HG02759 (cell line): ENCODE measurements at regions not wholly inside any gene's neighbourhood (a gene's known extent, or its start where the extent isn't known, plus 50 kb on each side); places are given as distances from the start of the nearest gene placed in this dataset.

Experiments
- ATAC-seq: cut with Tn5 transposase; IDR thresholded peaks from one replicate; pipeline ENCODE4 v1.9.1; 2021; ENCODE audit warnings: mild to moderate bottlenecking, moderate library complexity; ENCODE audit not compliant: unreplicated experiment

DNA sequence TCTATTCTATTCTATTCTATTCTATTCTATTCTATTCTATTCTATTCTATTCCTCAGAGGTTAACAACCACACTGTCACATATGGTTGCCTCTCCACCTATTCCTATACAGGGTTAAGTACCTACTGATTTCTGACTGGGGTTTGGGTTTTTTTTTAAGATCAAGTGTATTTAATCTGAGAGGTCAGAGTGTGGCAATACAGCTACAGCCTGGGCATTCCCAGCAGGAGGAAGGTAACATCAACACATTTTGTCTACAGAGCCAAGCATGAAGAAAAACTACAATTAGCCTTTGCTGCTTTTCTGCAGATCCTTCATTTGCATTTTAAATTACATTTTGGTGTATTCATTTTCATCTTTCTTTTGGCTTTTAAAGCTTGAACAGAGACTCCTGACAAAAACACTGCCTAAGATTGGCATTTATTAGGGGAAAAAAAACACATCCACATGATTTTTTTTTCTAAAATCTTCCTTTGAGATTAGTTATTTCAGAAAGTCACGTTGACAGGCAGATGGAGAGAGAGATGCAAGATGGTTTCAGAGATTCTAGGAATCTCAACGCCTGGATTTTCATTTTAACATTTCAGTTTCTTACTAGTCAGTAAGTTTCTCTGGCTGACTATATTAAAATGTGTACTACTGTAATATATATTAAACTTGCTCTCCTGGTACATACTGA is 255.9 kb upstream of the TET2 start:
- no peak for ATAC-seq

DNA sequence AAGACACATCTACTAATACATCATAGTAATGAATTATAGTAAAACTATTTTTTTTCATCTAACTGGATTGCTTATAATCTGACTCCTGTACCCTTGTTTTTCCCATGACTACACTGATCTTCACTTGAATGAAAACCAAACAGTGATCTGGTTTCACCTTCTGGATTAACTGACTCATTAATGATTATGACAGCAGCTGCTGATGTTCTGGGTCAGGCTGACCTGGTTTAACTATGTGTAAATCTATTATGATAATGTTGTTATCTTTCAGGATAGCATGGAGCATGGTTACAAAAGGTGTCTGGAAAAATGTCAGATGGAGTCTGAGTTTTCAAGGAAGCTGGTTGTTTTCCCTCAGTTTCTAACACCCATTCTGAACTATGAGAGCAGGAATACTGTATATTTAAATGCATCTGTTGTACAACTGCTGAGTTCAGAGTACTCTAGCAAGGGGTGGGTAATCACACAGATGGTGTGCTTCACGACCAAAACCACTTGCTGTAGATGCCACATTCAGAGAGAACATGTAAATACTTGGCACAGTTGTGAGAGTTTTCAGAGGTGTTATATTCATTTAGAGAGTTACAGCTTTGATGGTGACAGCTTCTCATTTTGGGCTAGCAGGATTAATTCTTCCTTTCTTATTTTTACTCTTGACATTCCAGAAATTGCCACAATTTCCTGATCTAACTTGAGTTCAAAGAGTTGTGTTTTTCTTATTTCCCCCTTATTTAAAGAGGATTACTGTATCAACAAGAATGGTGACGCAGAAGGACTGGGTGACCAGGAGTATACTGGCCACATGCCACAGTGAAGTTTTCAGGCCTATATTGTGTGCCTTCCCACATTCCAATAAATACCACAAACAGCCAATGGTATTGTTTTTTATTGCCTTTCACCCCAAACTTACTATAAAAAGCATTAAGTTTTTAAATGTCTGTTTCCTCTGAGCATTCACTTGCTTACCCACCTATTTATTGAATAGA is 249.7 kb upstream of the TET2 start:
- ATAC-seq: peak; percentile 64

DNA sequence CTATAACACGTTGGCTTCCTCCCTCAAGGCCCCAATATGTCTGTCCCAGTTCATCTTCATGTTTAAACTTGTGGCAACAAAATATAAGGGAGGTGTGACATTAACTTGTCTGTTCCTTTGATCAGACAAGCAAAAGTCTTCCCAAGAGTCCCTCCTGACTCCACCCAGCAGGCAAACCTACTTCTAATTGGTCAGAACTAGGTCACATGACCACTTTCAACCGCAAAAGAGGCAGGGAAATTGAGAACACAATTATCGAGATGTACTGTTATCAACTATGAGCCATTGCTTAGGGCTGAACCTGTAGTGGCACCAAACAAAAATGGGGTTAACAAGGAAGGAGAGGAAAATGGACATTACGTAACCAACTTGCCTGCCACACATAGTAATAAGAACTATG is 246.8 kb upstream of the TET2 start:
- ATAC-seq: no peak

DNA sequence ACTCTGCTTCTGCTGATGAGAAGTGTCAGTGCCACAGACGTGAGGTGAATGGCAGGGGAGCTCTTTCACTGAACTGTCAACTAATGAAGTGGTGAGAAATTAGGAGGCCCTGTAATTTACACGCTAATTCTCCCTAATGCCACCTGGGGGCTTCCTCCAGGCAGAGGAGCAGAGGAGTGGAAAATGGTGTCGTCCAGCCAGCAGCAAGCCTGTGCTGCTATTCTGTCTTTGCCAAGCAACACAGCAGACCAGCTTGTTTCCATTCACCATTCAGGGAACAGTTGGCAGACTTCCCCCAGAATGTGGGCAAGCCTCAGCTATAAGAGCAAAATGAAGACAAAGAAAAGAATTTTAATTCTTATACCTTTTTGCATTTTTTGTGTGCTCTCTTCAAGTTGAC is 245.2 kb upstream of the TET2 start:
- peak; percentile 46 for ATAC-seq

DNA sequence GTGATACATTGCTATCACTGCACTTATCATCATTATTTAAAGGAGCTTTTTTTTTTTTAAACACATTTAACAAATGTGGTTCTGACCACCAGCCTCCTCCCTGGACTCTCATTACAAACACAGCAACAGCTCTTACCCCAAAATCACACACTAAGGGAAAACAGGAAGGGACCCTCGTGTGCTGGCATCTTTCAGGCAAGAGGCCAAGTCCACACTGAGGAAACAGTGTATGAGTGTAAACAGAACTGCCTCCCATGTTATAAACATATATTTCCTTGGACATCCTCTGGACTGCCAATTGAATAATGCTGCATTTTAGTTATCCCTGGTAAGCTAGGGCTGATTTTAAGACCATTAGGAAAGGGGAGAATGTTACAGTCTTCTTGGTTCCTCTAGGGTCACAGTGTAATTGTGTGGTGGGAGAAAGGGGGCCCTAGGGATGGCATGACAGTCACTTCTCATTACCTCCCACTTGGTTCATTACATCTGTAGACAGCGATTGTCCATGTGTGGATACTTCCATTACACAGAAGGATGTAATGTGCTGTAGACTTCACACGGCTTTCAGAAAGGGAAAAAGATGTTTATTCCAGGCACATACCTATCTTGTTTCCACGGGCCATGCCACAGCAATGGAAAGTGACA is 244.6 kb upstream of the TET2 start:
- no peak for ATAC-seq

DNA sequence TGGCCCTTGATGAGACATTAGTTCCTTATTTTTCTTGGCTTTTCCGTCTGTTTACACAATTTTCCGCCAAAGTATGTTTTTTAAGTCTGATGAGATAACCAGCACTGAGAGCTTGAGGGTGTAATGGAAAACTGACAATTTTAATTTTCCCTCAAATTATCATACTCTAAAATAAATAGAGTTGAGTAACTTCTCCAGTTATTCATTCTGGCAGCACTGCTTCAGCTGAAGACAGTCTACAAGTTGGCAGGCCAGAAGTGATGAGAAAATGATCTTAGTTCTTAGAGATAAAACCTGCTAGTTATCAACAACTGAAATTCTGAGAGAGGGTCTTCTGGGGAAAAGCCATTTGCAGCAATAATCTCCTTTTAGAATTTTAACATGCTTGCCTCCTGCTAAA is 241.6 kb upstream of the TET2 start:
- ATAC-seq: no peak

DNA sequence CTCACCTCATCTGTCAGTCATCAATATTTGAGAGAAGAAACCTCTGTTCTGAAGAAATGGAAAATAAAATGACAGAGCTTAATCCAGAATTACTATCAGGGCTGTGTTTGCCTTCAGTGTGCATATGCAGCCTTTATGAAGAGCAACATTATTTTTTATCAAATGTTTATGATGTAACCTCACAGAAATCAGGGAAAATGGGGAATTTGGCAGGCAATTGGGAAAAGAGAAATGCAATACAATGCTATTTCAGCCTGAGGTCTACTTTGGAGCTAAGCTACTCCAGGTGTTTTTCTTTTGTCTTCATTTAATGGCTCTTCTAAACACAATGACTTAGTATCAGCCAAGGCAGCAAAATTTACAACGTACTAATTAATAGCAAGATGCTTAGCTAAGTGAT is 241.1 kb upstream of the TET2 start:
- ATAC-seq: no peak

DNA sequence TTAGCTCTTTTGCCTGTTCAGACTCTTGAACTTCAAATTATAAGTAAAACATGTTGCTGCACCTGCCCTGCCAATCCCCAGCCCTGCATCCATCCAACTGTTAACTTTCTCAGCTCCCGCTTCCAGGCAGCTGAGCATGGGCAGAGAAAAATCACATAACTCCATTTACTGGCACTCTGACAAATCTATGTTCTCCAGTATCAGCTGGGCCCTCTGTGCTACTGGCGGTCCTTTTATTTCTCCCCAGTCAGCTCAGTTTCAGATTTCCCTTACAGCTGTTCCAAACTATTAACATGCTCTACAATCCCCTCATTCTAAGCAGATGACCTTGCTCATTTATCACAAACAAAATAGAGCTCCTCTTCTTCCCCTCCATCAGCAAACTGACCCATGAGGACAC is 240.4 kb upstream of the TET2 start:
- ATAC-seq: no peak

DNA sequence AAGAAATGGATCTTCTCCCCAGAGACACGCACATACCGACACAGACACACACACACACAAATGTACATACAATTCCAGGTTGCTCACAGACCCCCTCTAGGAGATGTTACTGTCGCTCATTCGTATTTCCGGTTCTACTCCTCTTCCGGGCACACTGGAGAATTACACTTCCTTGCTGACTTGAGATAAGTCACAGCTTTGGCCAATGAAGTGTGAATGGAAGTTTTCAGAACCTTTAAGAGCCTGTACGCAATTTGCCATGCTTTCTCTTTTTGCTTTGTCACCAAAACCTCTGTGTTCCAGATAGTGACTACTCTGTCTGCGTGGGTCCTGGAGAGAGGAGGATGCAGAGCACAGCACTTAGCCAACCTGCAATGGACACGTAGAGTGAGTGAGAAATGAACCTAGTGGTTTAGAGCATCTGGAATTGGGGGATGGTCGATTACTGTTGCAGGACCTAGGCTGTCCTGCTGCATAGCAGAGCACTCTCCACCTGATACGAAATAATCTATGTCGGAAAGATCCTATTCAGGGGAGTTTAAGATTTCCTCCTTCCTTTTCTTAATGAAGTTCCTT is 239.5 kb upstream of the TET2 start:
- no peak for ATAC-seq

DNA sequence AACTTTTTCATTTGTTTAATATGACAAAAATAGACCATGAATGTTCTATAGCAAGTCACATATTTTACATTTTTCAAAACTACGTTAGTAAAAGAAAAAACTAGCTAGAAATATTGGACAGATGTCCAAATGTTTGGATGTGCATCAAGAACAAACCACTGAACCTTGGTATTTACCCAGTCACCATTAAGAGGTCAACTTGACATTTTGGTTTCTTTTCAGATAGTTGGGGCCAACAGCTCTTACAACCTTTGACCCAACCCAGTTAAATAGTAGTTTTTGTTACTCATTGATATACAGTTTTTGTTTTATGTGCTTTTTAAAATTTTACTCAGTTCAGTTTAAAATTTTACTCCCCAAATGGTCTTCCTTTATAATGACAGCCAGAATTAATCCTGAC is 238.7 kb upstream of the TET2 start:
- ATAC-seq: no peak

DNA sequence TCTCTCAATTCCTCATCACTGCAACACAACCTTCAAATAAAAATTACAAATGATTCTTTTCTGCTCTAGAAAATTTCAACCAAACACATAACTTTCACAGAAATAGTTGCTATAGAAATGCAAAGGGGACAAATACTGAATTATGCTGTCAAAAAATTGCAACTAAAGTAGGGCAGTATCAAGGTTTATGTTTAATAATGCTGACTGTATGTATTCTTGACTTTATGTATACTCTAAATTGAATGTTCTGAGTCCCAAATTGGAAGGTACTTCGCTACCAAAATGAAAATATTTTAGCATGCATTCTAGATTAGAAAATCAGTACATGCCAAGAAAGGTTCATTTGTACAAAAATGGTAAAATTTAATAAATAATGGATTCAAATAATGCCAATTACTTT is 237.3 kb upstream of the TET2 start:
- no peak for ATAC-seq

DNA sequence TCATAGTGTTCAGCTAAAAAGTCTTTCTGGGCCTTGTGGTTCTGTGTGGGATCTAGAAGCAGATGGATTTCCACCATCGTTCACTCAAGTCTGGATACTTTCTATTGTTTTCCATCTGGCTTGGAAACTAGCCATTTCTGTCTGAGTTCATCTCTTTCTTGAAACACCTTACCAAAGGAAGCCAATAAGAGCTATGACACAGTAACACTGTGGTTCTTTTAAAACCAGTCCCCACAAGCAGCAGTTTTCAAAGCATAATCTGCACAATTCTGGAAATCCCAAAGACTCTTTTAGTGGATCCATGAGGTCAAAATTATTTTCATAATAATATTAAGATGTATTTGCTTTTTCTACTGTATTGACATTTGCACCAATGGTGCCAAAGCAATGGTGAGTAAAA is 234.2 kb upstream of the TET2 start:
- no peak for ATAC-seq

DNA sequence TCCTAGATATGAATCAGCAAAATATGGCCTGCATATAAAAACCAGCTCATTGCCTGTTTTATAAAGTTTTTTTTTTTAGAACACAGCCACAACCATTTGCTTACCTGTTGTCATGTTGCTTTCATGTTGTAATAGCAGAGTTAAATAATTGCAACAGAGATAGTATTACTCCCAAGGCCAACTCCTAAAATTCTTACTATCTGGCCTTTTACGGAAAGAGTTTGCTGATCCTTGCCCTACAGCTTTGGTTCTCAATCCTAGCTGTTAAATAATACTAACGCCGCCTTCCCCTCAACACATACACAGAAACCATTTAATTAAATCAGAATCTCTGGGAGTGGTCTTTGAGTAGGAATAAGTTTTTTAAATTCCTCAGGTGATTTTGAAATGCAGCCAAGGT is 231.3 kb upstream of the TET2 start:
- no peak for ATAC-seq

DNA sequence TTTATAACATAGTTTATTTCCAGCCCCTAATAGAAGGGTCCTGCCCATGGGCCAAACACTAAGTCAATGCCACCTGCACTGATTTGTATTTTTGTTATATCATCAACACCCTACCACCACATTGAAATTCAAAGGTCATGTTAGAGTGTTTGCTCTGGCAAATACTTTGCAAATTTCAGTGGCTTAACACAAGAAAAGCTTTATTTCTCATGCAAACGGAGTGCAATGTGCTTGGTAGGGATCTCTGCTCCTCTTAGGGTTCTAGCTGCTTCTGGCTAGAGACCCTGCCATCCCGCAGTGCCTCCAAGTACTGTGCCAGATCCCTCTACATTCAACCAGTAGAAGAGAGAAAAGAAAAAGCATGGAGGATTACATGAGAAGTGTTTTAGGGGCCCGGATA is 230.8 kb upstream of the TET2 start:
- ATAC-seq: no peak

DNA sequence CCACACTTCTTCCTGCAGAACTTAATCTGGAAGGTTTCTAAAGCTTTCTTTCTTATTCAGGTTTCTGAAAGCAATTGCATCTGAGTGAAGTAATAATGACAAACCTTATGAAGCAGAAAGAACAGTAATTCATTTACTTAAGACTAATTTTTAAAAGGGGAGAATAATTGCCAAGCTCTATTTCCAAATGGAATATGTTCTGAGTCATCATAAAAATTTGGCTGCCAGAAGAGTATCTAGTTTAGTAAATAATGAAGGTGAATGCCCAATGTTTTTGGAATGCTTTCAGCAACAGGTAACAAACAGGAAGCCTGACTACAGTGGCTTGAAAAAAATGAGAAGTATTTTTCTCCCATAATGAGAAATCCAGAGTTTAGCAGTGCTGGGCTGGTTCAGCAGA is 227.3 kb upstream of the TET2 start:
- no peak for ATAC-seq

DNA sequence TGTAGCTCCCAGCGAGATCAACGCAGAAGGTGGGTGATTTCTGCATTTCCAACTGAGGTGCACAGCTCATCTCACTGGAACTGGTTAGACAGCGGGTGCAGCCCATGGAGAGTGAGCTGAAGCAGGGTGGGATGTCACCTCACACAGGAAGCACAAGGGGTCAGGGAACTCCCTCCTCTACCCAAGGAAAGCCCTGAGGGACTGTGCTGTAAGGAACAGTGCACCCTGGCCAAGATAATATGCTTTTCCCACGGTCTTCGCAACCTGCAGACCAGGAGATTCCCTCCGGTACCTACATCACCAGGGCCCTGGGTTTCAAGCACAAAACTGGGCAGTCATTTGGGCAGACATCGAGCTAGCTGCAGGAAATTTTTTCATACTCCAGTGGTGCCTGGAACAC is 216.4 kb upstream of the TET2 start:
- peak; percentile 17 for ATAC-seq

DNA sequence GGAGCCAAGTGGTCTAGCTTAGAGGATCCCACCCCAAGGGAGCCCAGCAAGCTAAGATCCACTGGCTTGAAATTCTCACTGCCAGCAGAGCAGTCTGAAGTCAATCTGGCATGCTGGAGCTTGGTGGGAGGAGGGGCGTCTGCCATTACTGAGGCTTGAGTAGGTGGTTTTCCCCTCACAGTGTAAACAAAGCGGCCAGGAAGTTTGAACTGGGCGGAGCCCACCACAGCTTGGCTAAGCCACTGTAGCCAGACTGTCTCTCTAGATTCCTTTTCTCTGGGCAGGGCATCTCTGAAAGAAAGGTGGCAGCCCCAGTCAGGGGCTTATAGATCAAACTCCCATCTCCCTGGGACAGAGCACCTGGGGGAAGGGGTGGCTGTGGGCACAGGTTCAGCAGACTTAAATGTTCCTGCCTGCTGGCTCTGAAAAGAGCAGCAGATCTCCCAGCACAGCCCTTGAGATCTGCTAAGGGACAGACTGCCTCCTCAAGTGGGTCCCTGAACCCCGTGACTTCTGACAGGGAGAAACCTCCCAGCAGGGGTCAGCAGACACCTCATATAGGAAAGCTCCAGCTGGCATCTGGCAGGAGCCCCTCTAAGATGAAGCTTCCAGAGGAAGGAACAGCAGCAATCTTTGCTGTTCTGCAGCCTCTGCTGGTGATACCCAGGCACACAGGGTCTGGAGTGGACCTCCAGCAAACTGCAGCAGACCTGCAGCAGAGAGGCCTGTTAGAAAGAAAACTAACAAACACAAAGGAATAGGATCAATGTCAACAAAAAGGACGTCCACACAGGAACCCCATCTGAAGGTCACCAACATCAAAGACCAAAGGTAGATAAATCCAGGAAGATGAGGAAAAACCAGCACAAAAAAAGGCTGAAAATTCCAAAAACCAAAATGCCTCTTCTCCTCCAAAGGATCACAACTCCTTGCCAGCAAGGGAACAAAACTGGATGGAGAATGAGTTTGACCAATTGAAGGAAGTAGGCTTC is 215.6 kb upstream of the TET2 start:
- peak; percentile 90 for ATAC-seq

DNA sequence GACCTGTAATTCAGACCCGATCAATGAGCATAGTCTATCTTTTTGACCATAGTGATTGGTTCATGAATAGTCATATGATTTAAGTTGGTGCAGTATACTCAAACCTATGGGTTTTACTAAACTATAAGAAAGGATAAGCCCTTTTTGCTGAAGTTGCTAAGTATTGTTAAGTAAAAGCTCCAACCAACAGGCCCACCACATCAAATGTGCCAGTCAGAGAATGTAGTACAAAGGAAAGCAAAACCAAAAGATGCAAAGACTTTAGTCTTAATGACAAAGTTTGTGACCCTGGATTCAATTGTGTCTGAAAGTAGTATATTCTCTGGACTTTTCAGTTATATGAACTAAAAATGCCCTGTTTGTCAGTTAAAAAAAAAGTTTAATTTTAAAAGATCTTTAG is 208.1 kb upstream of the TET2 start:
- ATAC-seq: no peak

DNA sequence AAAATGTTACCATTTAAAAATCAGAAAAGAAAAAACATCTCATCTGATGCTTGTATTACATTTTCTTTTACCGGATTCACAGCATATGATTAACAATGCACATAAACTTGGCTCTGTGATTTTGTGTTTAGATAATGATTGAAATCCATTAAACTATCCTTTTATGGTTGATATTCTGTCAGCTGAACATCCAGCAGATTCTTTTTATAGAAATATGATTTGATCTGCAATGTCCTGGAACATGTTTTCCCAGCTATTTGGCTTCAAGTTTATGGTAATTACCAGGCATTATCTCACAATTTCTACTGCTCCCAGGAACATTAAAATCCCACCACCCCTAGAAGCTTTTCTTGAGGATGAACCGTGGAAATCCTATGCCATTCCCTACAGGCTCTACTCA is 205.7 kb upstream of the TET2 start:
- ATAC-seq: no peak

DNA sequence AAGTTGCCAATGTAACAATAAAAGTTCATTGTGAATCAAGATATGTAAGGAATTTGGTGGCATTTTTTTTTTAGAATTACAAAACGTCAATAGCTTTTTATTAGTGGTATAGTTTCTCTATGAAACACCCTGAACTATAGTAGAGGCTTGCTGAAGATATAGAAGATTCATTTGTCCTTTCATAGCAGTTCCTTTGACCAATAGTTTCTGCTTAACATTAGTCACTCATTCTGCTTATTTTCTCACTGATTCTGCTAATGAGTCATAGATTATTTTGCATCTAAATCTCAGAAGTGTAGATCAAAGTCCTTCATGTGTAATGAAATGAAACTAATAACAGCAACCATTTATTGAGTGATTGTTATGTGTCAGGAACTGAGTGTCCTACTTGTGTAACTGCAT is 205.0 kb upstream of the TET2 start:
- ATAC-seq: peak; percentile 65
